Right forelimb (tissue), 1 donor: ENCODE measurements at regions not wholly inside any gene's neighbourhood (a gene's known extent, or its start where the extent isn't known, plus 50 kb on each side); places are given as distances from the start of the nearest gene placed in this dataset.

ENCODE experiments used
- DNase-seq: peaks from one replicate; pipeline ENCODE4 v3.0.0-alpha.2; 2018

GRCh38 chr9:1202512-1203280, 152.5 kb downstream of the DMRT2 start:
- DNase-seq = no peak

DNA sequence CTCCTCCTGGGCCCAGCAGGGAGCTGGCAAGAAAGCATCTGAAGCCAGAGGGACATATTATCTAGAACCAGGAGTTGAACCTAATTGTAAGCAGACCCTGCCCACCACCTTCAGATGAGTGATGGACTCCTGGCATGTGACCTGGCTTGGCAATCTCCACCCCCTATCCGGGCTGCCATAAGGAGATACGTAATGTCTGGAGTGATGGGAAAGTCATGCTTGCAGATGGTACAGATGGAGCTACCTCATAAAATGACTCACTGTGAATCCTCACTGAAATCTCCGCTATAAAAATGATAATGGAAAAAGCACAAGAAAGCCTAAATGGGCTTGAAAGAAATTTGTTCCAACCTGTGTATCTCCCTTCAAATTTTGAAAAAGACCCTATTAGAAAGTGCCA, 157.5 kb downstream of the DMRT2 start:
- DNase-seq = no peak

GRCh38 chr9:1208157-1208556, 158.0 kb downstream of the DMRT2 start:
- DNase-seq = no peak

GRCh38 chr9:1210954-1211353, 160.8 kb downstream of the DMRT2 start:
- no peak for DNase-seq

DNA sequence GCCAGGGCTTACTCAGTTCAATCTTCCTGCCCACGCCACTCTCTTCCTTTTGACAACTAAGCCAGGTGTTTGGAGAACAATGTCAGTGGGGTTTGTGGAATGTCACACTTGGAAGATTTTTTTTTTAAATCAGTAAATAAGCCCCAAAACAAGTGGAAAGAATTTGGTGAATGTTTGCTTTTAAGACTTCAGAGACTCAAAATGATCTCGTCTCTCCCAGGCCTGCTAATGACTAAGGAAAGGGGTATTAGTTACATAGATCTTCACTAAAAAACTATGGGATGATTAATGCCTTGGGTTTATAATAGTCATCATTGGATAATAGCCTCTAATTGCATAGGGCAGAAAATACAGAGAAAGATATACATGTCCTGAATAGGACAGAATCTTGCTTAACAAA, 166.4 kb downstream of the DMRT2 start:
- DNase-seq = no peak

GRCh38 chr9:1217076-1217475, 166.9 kb downstream of the DMRT2 start:
- no peak for DNase-seq

DNA sequence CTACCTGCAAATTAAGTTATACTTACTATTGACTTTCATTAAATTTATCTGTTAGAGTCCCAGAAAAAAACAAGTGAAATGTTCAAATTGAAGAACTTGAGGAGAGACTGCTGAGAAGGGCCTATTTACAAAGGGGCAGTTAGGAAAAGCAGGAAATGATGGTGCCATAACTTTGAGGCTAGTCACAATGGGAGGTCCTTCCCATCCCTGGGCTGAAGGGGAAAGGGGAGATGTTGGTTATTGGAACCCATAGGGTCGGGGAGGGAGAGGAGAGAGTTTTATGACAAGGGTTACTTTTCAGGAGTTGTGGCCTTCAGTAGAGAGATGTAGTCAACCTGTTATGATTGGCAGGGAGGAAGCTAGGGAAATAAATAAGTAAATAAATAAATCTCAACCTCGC, 169.1 kb downstream of the DMRT2 start:
- DNase-seq = no peak

- no peak for DNase-seq
Measured at GRCh38 chr9:1221298-1221697, 171.1 kb downstream of the DMRT2 start.

GRCh38 chr9:1222511-1222910, 172.4 kb downstream of the DMRT2 start:
- no peak for DNase-seq

DNA sequence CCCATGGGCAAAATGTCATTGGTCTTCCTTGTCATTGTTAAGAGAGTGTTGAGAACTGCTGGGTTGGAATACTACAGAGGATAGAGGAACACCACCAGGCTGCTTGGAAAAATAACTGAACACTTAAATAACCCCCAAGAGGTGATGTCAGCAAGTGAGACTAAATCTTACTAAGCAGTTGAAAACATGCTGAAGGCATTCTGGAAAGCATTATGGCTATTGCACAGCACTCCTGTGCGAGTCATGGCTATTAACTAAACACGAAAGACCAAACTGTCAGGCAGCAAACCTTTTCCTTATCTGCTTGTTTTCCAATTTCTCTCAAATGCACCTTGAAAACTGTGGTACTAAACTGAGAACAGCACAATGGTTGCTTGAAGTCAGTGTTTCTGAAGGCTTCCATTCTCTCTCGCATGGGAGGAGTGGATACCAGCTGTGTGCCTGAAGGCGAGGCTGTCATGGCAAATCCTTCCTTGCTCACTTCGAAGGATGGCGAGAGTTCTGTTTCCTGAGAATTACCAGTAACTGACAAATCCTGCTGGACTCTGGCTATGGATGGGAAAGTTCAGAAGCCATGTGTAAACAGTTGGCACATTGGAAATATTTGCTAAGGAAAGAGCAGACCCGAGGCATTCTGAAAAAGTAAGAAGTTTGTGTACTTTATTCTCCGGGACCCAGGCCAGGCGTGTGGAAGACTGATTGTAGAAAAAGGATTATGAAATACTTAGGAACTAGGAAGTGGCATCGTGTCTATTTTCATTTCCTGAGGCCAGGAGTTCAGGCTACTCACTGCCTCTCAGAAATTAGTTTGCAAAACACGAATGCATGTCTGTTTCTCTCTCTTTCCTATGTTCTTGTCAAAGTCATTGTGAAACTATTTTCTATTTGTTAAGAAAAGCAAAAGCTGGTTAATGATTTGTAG, 182.1 kb downstream of the DMRT2 start:
- no peak for DNase-seq

GRCh38 chr9:1233568-1233967, 183.4 kb downstream of the DMRT2 start:
- DNase-seq = no peak

DNA sequence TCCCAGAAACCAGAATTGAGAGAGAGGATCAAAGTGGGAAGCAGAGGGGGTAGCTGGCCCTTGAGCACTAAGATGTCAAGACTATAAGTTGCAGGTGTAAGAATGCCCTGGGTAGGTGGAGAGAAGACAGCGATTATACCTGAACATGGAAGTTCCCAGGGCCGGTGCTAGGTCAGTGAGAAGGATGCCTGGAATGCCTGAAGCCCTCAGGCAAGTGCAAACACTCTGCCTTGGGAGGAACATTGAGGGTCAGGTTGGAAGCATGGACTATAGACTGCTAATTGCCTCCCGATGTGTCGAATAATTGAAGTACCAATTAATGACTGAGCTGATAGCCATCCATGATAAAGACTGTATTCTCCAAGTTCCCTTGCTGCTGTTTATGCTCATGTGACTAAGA, 185.5 kb downstream of the DMRT2 start:
- no peak for DNase-seq

DNA sequence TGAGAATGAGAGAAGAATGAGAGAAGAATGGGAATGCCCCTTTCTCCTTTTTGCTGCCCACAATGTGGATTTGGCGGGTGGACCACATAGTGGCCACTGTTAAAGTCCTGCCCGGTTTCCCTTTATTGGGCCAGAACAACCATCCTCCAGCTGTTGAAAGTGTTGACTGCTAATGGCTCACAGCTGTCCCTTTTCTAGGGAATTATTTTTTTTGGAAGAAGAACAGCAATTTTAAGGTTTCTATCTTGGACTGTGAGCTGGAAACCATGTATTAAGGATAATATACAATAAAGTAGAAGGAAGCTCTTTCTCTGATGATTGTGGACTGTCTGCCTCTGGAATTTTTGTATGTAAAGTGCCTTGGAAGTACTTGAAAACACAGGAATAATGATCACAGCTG, 185.9 kb downstream of the DMRT2 start:
- DNase-seq = no peak

- DNase-seq = no peak
Measured at GRCh38 chr9:1238407-1238806, 188.2 kb downstream of the DMRT2 start.

DNA sequence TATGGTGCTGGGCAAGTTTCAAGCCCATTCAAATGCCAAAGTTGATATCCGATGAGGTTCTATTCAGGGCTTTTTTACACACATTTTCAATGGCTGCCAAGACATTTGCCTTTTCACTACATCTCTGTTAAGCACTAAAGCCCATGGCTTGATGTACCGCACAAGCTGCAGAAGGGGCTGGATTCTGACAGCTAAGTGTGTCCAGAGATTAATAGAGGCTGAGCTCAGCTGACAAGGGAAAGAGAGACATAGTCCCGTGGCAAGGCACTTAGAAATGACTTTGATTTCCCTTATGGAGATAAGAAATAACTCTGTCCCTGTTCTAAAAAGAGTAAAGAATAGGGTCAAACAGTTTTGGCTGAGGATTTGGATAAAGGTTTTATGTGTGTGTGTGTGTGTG, 198.6 kb downstream of the DMRT2 start:
- DNase-seq = no peak

DNA sequence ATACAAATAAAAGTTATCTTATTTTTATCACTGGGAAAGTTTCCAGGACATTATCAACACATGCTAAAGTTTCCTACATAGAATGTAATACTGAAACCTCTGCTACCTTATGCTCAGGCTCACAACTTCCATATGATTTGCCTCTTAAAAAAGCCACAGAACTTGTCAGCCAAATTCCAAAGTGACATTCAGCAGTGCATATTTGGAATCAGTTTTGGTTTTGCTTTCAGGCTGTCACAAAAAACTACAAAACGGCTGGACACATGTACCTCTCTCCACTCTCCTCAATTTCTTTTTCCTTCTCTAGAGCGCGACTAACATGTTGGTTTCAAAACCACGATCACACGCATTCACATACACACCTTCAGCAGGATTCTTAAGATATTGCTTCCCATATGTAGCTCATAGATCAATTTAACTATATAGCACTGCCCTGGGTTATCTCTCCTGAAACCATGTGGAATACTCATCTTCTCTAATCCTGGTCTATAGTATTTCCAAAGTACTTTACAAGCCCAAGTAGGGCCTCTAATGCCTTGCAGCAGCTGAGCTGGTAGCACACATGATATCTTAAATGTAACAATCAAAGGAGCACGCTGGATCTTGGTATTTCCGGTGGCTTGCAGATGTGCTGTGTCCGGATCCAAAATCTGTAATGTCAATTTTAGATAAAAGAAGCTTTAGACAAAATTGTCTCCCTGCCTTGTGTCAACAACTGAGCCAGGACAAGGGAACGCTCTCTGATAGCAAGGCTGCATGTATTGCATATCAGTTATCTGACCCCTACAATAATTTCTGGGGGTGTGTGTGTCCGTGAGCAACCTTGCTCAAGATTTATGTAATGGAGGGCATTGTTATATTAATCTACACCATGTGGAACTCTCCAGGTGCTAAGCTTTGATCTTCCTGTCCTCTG, 203.2 kb downstream of the DMRT2 start:
- DNase-seq = no peak

- no peak for DNase-seq
Measured at GRCh38 chr9:1254071-1254470, 203.9 kb downstream of the DMRT2 start.

GRCh38 chr9:1256178-1256577, 206.0 kb downstream of the DMRT2 start:
- no peak for DNase-seq

GRCh38 chr9:1261266-1261665, 211.1 kb downstream of the DMRT2 start:
- no peak for DNase-seq

DNA sequence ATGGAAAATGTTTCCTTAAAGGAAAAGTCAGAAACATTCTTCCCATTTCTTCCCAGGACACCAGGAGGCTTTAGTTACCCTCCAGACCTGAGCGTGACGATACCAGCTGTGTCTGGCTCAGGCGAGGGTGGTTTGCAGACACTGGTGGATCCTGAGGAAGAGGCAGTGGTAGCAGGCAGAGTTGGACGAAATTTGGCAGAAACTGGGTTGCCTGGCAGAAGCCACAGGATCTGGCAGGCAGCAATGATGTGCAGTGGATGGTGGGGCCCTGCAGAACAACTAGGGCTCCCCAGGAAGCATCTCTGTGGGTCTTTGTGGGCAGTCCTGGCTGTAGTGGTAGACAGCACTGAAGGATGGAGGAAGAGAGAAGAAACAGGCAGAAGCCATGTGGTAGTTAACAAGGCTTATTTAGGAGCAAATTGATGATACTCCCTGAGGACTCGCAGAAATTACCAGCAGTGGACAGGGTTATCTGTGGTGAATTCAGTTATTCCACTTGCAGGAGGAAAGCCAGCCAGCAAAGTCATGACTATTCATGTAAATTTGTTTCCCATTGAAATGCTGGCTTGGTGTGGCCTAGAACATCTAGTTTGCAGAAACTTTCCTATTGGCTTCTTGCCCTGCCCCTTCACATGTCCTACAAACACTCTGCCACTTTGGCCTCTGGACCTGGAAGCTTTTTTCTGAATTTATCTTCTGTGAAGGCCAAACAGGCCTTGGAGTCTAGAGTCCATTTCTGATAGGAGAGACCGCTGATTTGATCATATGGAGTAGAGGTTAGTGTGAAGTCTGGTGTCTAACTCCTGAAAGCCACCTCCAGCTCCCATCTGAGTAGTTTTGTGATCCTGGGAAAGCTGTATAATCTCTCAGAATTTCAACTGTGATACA, 212.0 kb downstream of the DMRT2 start:
- DNase-seq = no peak

GRCh38 chr9:1267141-1267570, 217.0 kb downstream of the DMRT2 start:
- no peak for DNase-seq

DNA sequence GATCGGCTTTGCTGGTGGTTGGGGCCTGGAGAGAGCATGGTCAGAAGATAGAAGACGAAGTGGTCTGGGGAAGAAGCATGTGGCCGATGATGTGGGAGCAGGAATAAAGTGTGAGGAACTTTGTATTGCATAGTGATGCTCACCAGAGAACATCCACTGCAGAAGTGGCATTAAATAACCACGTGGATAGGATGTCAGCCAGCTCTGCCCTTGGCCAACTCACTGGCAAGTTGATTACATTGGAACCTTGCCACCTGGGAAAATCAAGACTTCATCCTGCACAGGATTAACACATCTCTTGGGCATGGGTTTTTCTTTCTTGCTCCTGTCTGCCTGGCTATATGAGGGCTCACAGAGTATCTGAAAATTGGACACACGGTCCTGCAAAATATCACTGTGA, 217.4 kb downstream of the DMRT2 start:
- no peak for DNase-seq
